ENCODE measurements at regions not wholly inside any gene's neighbourhood (a gene's known extent, or its start where the extent isn't known, plus 50 kb on each side); places are given as distances from the start of the nearest gene placed in this dataset.

DNA sequence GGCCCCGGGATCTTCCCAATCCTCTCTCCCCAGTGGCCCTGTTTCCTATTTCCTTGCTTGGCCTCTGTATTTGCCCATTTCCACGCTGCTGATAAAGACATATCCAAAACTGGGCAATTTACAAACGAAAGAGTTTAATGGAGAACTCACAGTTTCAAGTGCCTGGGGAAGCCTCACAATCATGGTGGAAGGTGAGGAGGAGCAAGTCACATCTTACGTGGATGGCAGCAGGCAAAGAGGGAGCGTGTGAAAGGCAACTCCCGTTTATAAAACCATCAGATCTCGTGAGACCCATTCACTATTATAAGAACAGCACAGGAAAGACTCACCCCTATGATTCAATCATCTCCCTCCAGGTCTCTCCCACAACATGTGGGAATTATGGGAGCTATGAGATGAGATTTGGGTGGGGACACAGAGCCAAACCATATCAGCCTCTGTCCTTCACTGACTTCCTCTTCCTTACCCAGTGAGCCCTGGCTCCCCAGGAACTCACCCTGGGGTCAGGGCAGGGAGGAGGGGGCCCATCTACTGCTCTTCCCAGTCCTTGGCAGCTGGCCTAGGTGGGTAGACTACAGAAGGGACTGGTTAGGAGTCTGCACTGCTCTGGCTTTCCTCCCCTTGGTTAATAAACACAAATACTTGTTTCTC, 105.8 kb upstream of the MYCN start:
- Histone ChIP-seq H3K9me3 (peaks cover 0 to 1% (median 0%) of the 10 kb centered on the region in 4 donors), H3K4me3 (no peak overlapping the region), H3K4me1 (no peaks in the 10 kb centered on the region), H3K36me3 (no peaks in the 10 kb centered on the region), H3K27me3 (no peaks in the 10 kb centered on the region), H3K27ac (no peak overlapping the region)
- WGBS, 2 donors, result 83 to 90% methylated on average over 7 of the region's 7 CpGs
- TF ChIP-seq POLR2AphosphoS5 (IDR thresholded peaks at IDR 0.05), result no peak
- intact Hi-C loops (cut with DNase I), result no loop called here
- no peak for DNase-seq

DNA sequence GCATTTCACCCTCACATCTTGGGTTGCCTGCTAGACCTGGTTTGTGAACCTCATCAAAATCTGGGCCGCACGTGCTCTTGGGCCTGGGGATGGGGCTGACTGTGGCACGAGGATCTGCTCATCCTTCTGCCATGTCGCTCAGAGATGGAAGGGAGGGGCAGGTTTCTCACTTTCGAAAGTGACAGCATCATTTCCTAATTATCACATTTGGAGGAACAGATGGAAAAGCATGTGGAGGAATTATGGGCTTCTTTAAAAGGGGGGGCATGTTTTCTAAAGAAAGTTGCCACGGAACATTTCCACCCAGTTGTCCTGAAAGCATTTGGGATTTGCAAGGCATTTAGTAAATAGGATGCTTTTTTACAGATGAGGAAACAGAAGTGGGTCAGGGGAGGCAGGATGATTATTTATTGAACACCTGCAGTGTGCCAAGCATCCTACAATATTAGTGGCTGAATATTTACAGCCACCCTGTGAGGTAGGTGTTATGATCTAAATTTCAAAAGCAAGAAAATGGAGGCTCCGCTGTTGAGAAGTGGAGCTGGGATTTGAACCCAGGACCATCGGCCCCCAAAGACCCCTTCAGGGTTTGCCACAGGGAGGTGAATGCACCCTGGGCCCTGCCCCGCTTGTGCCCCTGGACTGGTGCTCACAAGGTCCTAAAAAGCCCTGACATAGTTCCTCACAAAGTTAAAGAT, 104.2 kb upstream of the MYCN start:
- TF ChIP-seq, protein P1, sequence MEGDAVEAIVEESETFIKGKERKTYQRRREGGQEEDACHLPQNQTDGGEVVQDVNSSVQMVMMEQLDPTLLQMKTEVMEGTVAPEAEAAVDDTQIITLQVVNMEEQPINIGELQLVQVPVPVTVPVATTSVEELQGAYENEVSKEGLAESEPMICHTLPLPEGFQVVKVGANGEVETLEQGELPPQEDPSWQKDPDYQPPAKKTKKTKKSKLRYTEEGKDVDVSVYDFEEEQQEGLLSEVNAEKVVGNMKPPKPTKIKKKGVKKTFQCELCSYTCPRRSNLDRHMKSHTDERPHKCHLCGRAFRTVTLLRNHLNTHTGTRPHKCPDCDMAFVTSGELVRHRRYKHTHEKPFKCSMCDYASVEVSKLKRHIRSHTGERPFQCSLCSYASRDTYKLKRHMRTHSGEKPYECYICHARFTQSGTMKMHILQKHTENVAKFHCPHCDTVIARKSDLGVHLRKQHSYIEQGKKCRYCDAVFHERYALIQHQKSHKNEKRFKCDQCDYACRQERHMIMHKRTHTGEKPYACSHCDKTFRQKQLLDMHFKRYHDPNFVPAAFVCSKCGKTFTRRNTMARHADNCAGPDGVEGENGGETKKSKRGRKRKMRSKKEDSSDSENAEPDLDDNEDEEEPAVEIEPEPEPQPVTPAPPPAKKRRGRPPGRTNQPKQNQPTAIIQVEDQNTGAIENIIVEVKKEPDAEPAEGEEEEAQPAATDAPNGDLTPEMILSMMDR (IDR thresholded peaks at IDR 0.05), result no peak
- Histone ChIP-seq H3K4me3 (no peak overlapping the region), H3K9me3 (peaks cover 0 to 1% (median 0%) of the 10 kb centered on the region in 4 donors), H3K4me1 (no peaks in the 10 kb centered on the region), H3K36me3 (no peaks in the 10 kb centered on the region), H3K27ac (no peak overlapping the region), H3K27me3 (no peaks in the 10 kb centered on the region)
- intact Hi-C loops (cut with DNase I), result no loop called here
- WGBS, 2 donors, result 89 to 94% methylated on average over 9 of the region's 9 CpGs
- DNase-seq, result no peak

DNA sequence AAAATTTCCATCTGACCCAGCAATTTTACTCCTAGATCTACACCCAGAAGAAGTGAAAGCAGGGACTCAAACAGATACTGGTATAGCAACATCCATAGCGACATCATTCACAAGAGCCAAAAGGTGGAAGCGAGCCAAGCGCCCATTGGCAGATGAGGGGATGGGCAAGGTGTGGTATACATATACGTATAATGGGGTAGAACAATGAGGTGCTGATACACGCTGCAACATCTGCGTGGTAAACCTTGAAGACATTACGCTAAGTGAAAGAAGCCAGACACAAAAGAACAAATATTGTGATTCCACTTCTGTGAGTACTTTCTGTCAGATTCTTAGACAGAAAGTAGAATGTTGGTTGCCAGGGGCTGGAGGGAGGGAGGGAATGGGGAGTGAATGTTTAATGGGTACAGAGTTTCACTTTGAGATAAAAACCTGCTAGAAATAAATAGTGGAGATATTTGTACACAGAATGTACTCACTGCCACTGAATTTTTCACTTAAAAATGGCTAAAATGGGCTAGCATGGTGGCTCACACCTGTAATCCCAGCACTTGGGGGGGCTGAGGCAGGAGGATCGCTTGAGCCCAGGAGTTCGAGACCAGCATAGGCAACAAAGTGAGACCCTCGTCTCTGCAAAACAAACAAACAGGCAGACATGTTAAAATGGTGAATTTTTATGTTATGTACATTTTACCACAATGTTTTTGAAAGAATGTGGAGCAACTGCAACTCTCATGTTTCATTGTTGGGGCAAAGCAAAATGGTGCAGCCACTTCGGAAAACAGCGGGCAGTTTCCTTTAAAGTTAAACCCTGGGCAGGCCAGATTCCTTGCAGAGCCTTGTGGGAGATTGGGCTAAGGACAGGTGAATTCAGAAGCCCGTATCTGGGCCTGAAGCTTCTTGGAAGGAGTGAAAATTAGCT, 103.4 kb upstream of the MYCN start:
- no peak overlapping the region for H3K27ac ChIP-seq
- TF ChIP-seq, protein P1 (IDR thresholded peaks at IDR 0.05), result no peak
- TF ChIP-seq POLR2AphosphoS5 (IDR thresholded peaks at IDR 0.05) (no peak), EP300 (IDR thresholded peaks at IDR 0.05) (no peak), POLR2A (IDR thresholded peaks at IDR 0.05) (no peak)
- no peak for DNase-seq
- intact Hi-C loops (cut with DNase I), result no loop called here
- H3K27me3 ChIP-seq, result no peaks in the 10 kb centered on the region
- no peak overlapping the region for H3K4me3 ChIP-seq
- WGBS, 2 donors, result 92 to 93% methylated on average over 13 of the region's 13 CpGs
- no peaks in the 10 kb centered on the region for H3K36me3 ChIP-seq
- H3K9me3 ChIP-seq, result peaks cover 0 to 1% (median 0%) of the 10 kb centered on the region in 4 donors
- no peaks in the 10 kb centered on the region for H3K4me1 ChIP-seq

DNA sequence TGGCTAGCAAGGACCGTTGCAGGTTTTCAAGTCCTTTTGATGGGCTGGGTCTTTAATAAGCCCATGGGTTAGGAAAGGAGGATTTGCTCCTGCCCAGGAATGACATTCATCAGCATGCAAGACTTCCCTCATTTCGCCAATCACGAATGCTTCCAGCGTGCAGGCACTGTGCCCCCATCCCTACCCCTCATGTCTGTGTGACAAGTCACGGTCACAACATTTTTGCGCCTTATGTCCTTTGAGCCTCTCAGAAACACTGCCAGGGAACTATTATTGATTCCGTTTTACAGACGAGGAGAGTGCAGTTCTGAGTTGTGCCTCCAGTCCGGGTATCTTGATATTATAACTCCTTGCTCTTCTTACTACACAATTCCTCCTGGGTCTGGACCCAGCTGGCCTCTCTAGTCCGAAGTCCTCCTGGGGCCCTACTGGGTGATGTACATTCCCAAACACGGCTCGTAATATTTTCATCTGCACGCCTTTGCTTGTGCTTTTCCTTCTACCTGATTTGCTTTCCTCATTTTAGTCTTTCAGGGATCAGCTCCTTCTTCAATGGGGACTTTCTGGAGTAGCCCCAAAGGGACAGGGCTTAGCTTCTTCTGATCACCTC, 101.8 kb upstream of the MYCN start:
- 93 to 95% methylated on average over 13 of the region's 13 CpGs for WGBS, 2 donors
- Histone ChIP-seq H3K36me3 (no peaks in the 10 kb centered on the region), H3K9me3 (peaks cover 0 to 1% (median 0%) of the 10 kb centered on the region in 4 donors), H3K4me1 (no peaks in the 10 kb centered on the region), H3K27me3 (no peaks in the 10 kb centered on the region), H3K4me3 (no peak overlapping the region), H3K27ac (no peak overlapping the region)
- DNase-seq, result no peak
- TF ChIP-seq POLR2AphosphoS5 (IDR thresholded peaks at IDR 0.05) (no peak), EP300 (IDR thresholded peaks at IDR 0.05) (no peak), POLR2A (IDR thresholded peaks at IDR 0.05) (no peak)
- TF ChIP-seq, protein P1 (IDR thresholded peaks at IDR 0.05), result no peak
- intact Hi-C loops (cut with DNase I), result no loop called here

Data from sigmoid colon (tissue), 6 donors.